Stimulated activated naive CD8-positive, alpha-beta T cell treated with anti-CD3 and anti-CD28 coated beads, Interleukin-15, Interleukin-2, amounts not matched to agents 100 U/mL and 50 U/mL, for 24 hours (primary cell): ENCODE measurements at regions not wholly inside any gene's neighbourhood (a gene's known extent, or its start where the extent isn't known, plus 50 kb on each side); places are given as distances from the start of the nearest gene placed in this dataset.
A peak's percentile ranks its signal among the peaks of the same experiment; 100 is the strongest.
"Not testable (repeated sequence)": the region's sequence is repeated elsewhere in the genome, so short reads cannot be mapped to it uniquely, and the experiment has no call there.

ENCODE experiments used
- ATAC-seq: fragments of 150-1000 bp; cut with Tn5 transposase; one replicate; pipeline ENCODE4 v1.10.0; 2021
- DNase-seq: peaks from one replicate; pipeline ENCODE4 v3.0.0; 2021

DNA sequence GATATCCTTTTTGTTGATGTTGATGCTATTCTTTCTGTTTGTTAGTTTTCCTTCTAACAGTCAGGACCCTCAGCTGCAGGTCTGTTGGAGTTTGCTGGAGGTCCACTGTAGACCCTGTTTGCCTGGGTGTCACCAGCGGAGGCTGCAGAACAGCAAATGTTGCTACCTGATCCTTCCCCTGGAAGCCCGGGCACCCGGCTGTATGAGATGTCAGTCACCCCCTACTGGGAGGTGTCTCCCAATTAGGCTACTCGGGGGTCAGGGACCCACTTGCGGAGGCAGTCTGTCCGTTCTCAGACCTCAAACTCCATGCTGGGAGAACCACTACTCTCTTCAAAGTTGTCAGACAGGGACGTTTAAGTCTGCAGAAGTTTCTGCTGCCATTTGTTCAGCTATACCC, 383.4 kb downstream of the HLX start:
- not testable (repeated sequence) for ATAC-seq, DNase-seq

DNA sequence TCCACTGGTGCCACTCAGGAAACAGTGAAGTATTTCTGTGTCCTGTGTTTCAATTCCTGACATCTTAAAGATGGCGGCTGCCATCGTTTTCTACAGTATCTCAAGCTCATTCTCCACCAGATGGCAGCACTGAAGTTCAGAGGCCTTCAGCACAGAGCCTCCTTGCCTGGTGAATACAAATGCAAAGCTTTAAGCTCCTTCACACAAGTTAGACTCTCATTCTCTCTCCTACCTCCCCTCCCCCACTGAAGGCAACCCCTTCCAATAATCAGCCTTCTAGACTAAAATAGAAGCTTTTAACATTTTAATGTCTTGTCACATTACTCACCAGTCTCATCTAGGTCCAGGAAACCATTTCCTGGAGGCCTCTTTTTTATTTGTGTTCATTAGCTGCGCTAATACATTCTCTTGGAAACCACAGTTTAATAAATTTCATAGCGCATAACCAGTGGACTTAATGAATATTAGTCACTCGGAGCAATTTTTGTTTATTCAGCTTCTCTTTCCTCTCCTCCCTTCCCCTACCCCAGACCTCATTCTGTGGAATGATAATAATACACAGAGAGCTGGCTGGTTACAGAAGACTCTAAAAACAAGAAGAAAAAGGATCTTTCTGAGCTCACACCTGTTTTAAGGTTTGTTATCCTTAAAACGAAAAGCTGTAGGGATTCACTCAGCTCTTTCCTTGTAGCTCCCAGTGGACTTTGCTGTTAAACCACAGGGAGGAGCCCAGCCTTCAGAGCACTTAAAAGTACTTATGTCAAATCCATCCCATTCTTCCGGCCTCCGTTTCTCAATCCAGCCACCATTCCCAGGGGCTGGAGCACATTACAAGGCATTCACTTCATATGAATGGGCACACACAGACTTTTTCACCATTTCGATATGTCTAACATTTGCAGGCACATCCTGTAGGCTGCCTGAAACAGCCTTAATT, 384.9 kb downstream of the HLX start:
- ATAC-seq (no peak), DNase-seq (peak; percentile 48)

DNA sequence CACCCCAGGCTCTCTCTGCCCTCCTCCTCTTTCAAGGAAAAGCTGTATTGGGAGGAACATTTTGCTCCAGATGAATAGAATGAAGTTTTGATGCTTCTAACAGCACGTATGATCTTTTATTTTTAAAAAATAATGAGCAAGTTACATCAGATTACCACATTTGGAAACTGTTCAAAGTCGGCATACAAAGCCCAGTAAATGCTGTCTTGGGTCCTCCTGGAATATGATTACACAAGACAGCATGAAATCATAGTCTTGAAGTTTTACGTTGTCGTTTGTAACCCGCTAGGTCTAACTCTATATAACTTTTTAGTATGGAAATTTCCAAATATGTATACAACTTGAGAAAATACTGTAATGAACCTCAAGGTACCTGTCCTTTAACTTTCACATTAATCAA, 385.6 kb downstream of the HLX start:
- no peak for ATAC-seq
- DNase-seq: no peak

DNA sequence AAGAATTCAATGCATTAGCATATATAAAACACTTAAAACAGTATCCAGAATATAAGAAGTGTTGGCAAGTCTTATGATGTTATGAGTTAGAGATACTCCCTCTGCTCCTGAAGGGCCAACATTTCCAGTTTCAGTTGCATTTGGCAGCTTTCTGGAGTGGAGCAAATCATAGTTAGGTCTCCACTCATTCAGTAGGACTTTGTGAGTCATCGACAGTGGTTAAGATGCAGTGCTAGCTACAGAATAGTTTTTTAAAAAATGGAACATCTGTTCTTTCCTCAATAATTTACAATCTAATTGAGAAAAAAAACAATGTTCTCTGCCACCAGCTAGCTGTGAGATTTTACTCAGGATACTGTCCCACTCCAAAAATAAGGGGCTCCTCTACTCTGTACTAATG, 389.1 kb downstream of the HLX start:
- DNase-seq (no peak), ATAC-seq (peak; percentile 52)

DNA sequence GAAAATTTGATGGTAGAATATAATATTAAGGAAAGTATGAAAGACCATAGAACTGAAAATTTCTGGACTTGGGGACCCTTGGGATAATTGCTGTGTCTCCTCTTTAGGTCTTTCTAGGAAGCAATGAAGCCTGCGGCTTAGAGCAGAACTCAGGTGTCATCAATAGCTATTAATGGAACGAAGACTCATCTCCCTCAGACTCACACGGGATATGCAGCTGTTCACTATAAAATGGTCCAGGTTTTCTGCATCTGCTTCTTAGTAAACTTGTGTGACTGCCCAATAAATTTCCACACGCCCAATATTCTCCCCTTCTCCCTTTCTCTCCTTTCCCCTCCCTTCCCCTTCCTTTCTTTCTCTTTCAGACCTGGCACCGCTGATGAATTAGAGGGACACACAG, 392.5 kb downstream of the HLX start:
- DNase-seq: no peak
- no peak for ATAC-seq

DNA sequence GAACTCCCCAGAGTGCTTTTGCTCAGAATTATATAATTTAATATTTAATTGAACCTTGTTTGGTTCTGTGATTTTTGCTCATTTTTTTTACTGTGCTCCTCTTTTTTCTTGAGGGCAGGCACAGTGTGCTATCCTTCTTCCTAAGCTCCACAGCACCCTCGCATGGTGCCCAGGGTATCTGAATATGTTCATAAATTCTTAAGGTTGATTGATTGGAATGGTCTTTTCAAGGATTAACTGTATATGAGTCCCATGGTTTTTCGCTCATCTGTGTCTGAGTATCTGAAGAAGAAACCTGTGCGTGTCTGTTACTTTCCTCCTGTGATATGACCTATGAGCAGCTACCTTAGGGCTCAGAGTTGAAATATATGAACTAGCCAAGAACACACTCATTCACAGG, 393.7 kb downstream of the HLX start:
- DNase-seq: no peak
- ATAC-seq: no peak

DNA sequence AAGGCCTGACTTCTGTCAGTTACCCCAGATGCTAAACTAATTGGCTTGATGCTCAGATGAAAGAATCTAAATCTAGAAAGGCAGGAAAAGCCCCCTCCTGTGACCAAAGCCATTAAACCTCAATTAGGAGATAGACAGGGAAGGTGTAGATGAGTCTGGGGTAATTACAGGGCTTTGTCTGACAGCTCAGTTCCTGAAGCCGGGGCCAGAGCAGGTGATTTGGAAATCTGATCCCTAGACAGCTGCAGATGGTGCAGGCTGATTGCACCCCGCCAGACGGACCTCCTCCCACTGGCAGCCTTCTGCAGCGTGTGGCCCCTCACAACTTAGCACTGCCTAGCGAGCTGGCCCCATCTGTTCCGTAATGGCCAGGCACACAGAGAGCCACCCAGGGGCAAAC, 395.1 kb downstream of the HLX start:
- DNase-seq: no peak
- ATAC-seq: no peak

DNA sequence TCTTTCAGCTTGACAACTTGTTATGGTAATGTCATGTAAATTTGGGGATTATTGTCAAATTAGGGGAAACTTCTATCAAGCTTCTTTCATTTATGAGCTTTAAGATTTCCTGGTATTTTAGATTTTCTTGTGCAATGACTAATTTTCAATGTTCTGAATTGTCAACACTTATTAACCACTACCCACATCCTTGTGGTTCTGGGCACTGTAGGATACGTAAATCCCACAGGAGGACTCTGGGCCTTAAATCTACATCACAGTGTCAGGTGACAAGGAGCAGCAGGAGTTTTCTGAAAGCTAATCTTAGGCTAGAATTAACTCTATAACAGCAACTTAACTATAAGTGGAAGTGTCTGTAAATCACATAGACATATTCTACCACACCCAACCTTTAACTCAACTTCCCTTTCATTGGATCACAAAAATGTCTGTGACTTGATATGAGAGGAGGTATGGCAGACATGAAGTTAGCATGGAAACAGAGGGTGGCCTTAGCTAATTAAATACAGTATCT, 397.7 kb downstream of the HLX start:
- DNase-seq: no peak
- ATAC-seq: no peak

DNA sequence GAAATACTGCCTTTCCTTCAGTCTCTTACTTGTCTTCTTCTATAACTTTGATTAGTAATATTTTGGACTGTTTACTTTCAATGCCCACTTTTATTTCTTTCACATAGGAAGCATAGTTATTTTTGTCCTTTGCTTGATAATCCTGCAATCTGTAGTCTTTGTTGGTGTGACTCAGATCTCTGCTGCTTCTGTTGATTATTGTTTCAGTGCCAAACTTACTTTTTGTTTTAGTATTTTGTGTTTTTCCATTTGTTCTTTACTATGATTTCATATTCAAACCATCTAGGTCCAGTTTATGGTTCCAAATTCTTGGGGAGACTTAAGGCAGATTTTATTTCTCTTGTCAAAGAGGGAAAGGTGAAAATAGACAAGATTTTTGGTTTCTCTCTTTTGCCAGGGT, 399.9 kb downstream of the HLX start:
- ATAC-seq: no peak

DNA sequence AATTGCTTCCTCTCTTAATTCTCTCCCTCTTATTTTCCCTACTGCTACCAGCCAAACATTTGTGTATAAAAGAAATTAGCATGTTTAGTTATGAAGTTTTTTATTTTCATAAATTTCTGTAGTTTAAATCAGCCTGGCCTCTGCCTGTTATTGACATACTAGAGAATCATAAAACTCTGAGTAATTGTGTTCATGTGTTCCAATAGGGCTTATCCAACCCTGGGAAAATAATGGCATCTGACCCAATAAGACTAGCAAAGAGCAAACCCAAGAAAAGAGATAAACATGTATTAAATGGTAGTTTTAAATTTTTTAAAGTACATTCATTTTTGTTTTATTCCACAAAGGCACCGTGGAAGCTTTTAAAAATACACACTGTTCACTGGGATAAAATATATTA, 404.3 kb downstream of the HLX start:
- DNase-seq (no peak), ATAC-seq (no peak)

More for the DNA sequence above, 399.9 kb downstream of the HLX start:
- DNase-seq: no peak

DNA sequence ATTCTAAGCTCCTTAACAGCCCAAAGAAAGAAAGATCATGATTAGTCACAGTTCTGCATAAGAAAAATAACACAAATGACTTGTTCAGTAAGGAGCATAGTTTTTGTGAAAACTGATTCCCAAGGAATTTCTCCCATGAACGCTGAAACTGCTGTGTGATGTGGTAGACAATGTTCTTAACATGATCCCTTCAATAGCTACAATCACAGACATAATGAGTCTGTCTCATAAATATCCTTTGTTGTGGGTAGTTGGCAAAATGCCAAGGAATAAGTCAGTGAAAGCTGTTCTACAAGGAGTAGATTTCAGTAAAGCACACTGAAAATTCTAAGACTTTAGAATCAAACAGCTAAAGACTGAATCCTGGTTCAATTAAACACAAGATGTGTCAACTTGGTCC, 404.8 kb downstream of the HLX start:
- DNase-seq (no peak), ATAC-seq (no peak)

DNA sequence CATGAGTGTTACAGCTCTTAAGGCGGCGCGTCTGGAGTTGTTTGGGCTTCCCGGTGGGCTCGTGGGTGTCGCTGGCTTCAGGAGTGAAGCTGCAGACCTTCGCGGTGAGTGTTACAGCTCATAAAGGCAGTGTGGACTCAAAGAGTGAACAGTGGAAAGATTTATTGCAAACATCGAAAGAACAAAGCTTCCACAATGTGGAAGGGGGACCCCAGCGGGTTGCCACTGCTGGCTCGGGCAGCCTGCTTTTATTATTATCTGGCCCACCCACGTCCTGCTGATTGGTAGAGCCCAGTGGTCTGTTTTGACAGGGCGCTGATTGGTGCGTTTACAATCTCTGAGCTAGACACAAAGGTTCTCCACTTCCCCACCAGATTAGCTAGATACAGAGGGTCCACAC, 405.7 kb downstream of the HLX start:
- not testable (repeated sequence) for ATAC-seq

DNA sequence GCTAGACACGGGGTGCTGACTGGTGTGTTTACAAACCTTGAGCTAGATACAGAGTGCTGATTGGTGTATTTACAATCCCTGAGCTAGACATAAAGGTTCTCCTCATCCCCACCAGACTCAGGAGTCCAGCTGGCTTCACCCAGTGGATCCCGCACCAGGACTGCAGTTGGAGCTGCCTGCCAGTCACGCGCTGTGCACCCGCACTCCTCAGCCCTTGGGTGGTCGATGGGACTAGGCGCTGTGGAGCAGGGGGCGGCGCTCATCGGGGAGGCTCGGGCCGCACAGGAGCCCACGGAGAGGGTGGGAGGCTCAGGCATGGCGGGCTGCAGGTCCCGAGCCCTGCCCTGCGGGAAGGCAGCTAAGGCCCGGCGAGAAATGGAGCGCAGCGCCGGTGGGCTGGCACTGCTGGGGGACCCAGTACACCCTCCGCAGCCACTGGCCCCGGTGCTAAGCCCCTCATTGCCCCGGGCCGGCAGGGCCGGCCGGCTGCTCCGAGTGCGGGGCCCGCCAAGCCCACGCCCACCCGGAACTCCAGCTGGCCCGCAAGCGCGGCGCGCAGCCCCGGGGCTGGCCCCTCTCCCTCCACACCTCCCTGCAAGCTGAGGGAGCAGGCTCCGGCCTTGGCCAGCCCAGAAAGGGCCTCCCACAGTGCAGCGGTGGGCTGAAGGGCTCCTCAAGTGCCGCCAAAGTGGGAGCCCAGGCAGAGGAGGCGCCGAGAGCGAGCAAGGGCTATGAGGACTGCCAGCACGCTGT, 406.4 kb downstream of the HLX start:
- ATAC-seq, DNase-seq: not testable (repeated sequence)

More for the DNA sequence above, 405.7 kb downstream of the HLX start:
- not testable (repeated sequence) for DNase-seq

DNA sequence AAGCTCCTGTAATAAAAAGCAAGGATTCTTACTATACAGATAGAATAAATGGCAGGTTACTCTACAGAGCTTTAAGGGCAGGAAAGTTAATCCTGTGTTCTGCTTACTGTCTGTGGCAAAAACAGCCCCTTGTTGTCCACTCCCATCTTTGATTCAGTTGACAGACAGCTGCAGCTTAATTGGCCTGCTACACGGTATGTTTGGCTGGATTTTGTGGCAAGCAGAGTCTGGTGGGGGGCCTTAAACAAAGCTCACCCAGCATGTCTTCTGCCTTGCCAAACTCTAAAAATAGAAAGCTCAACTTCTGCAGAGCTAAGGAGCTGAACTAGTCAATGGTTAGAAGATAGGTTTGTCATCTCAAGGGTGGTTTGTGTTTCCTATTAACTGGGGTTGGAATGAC, 407.2 kb downstream of the HLX start:
- no peak for ATAC-seq
- DNase-seq: no peak

DNA sequence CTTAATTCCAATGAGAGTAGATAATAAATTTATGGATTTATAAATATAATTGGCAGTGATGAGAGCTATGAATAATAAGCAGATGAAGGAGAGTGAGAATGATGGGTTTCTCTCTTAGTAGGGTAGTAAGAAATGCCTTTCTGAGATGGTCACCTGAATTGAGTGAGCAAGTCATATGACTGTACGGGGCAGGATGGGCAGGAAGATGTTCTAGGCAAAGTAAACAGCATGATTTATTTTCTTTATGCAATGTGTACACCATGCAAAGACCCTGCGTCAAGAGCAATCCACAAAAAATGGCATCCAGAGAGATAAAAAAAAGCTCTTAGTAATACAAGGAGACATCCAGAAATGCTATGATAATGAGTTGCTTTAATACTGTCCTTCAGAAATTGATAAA, 409.9 kb downstream of the HLX start:
- no peak for ATAC-seq
- DNase-seq: no peak

DNA sequence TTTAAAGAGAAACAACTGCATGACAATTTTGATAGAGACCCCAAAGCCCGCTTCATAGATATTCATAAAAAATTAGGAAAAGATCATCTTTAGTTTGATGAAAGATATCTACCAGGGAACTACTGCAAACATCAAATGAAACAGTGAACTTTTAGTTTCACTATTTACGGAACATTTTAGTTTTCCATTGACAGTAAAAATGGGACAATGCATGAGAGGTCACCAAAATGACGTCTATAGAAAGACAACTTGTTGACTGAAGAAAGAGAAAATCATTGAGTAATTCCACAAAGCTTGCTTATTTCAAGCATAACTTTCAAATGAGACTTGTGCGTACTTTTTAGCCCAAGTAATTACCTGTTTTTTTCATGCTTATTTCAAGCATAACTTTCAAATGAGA, 411.4 kb downstream of the HLX start:
- DNase-seq (no peak), ATAC-seq (no peak)

DNA sequence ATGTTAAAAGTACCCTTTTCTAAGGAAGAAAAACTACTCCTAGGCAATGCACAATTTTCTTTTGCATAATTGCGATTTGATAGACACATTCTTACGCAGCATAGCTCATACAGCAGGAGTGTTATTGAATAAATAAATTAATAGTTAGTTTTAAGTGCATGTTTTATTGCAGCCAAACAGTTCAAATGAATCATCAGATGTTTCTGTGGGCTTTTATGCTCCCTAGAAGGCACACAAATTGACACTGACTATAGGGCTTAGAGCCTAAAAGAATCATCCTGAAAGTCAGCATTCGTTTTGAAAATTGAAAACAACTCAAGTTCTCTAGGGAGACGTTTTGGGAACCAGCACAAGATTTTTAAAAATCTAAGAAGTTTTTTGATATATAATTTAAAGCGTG, 411.9 kb downstream of the HLX start:
- ATAC-seq: no peak
- DNase-seq: no peak

DNA sequence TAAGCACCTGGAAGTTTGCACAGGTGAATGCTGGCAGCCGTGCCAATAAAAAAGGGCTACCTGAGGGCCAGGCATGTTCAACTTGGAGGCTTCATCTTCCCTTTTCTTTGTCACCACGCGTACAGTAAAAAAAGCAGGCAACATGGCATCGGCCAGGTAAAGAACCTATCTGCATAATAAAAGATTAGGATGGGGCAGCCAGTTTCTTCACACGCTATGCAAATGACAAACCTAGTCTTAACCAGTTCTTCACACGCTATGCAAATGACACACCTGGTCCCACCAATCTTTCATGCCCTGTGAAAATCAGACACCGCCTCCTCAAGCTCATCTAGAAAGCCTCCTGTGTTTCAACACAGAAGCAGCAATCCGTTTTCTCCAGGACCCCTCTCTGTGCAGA, 413.4 kb downstream of the HLX start:
- ATAC-seq: no peak

DNA sequence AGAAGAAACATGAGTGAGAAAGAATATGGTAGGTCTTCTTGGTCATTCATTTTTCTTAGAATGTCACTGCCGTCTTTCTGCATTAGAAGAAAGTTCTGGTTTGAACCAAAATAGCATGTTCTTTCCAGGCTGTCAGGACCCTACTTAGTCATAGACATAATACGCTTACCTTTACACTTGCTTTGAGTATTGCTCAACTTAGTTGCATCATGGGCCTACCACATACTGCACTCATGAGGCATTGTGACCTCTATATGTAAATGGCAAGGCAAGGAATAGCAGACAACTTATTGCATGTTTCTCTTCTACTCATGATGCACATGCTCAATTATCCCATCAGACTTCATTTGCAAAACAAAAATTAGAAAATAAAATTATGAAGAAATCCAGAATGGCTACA, 415.0 kb downstream of the HLX start:
- ATAC-seq (no peak), DNase-seq (no peak)

More for the DNA sequence above, 413.4 kb downstream of the HLX start:
- DNase-seq: no peak

DNA sequence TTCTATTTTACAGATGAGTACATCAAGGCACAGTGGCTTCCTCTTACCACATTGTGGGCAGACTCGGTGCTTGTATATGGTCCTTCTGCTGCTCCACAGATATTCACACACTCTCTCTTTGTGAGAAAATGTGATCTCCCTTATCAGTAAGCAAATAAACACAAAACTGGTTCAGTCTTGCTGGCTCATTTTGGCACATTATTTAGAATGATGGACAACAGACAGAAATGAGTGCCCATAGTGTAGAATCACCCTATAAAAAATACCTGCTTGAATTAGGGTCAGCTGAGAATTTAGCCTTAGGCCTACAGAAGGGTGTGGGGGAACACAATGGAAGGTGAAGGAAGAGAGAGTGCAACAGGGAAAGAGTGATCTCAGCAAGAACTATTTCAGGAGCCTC, 423.1 kb downstream of the HLX start:
- ATAC-seq (no peak), DNase-seq (no peak)

DNA sequence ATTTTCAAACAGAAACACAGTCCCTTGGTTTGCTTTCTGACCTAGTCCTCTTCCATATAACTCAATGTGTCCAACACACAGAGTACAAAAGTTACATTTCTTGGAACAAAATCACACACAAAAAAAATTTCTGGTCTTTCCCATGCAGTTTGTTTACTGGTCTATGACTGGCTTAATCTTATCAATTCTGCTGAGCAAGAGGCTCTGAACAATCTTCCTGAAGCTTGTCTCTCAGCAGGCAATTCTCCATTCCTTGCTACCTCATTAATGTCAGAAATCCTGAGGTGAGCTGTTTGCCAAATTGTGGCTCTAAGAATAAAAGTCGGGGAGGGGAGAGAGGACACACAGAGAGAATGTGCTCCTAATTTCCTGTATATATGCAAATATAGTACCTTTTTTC, 423.6 kb downstream of the HLX start:
- ATAC-seq: no peak

DNA sequence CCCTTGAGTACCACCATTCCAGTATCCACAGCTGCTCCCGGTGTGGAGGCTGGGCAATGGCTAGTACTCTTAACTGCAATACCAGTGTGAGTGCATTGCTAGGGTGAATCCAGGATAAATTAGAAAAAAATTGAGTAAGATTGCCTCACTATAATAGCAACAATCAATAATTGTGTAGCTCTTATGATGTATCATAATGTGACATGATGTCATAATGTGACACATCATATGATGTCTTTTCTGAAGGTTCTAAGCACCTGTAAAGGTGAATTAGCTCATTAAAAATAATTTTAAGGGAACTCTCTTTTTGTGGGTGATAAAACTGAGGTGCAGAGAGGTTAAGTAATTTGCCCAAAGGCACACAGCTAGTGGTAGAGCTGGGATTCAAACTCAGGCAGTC, 424.4 kb downstream of the HLX start:
- DNase-seq: no peak
- no peak for ATAC-seq

More for the DNA sequence above, 423.6 kb downstream of the HLX start:
- no peak for DNase-seq

DNA sequence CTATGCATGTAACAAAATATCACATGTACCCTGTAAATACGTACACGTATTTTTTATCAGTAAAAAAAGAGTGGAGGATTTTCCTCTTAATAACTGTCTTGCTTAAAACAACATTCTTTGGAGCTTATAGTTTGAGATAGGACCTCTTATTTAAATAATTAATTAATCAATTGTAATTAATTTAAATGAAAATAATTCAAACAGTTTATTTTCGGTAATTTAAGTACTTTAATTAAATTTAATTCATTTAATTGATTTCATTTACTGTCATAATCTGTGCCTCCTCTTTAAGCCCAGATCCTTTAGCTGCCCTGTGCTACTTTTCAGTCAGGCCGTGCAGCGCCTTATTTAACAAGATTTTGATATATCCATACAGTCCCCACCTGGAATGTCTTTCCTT, 427.0 kb downstream of the HLX start:
- DNase-seq (no peak), ATAC-seq (no peak)
